GM12878 (cell line): ENCODE measurements at regions not wholly inside any gene's neighbourhood (a gene's known extent, or its start where the extent isn't known, plus 50 kb on each side); places are given as distances from the start of the nearest gene placed in this dataset.

Source experiments
- ATAC-seq: fragments of 200-7000 bp; cut with Tn5 transposase; 3 replicates; pipeline ENCODE4 v1.9.1; 2020; ENCODE audit warnings: mild to moderate bottlenecking, moderate library complexity
- BruUV-seq: library from RNA; stranded (reverse); fragments of 400-500 nt; replicated peaks from 2 replicates; lab custom pipeline; 2021; lab: Mats Ljungman, UMichigan
- CTCF ChIA-PET: fragments of 300-600 bp; sonication (Branson Sonifier 250); formaldehyde crosslinking; extraction: SDS; loops from one replicate; lab custom pipeline; 2021; ENCODE audit warnings: inconsistent platforms; lab: Yijun Ruan, JAX
- POLR2A ChIA-PET: fragments of 350-600 bp; formaldehyde crosslinking; extraction: SDS; loops from one replicate; lab custom pipeline; 2021; ENCODE audit warnings: inconsistent platforms; lab: Charles Lee
- RAD21 ChIA-PET: fragments of 300-600 bp; sonication (Branson Sonifier 250); formaldehyde crosslinking; loops from one replicate; lab custom pipeline; 2023; ENCODE audit warnings: antibody characterized with exemption; ENCODE audit not compliant: unreplicated experiment; lab: Charles Lee
- SMC1A ChIA-PET: fragments of 300-600 bp; sonication (Branson Sonifier 250); formaldehyde crosslinking; loops from one replicate; lab custom pipeline; 2023; ENCODE audit not compliant: unreplicated experiment, uncharacterized antibody; lab: Charles Lee
- DNase-seq: peaks from one replicate; pipeline ENCODE4 v3.0.0-alpha.2; 2011; ENCODE audit warnings: low read depth, low spot score
- FAIRE-seq: peaks from 3 replicates; lab custom pipeline; 2011; peaks lifted over from hg19 to GRCh38; lab: Jason Lieb, UNC
- H2AFZ ChIP-seq: 2 replicates; pipeline ENCODE4 v1.6.0; 2011; ENCODE audit warnings: low read depth, low read length, control low read depth; ENCODE audit not compliant: control insufficient read depth
- H3K27ac ChIP-seq: 2 replicates; pipeline ENCODE4 v1.5.1; 2011; ENCODE audit warnings: control low read depth; ENCODE audit not compliant: control insufficient read depth, insufficient read depth
- H3K27me3 ChIP-seq, 2 experiments: replicated peaks in 1 of 2; 2 replicates each; pipeline versions ENCODE4 v1.6.0 to v1.6.1; 2011; ENCODE audit warnings: low read length in 1 of 2; ENCODE audit not compliant: control insufficient read depth in 2 of 2, insufficient read depth in 2 of 2
- H3K36me3 ChIP-seq, 2 experiments: 2 replicates each; pipeline ENCODE4 v1.5.1; 2011; ENCODE audit warnings: low read length in 1 of 2; ENCODE audit not compliant: control insufficient read depth in 2 of 2, insufficient read depth in 2 of 2
- H3K4me1 ChIP-seq: 2 replicates; pipeline ENCODE4 v1.6.1; 2011; ENCODE audit warnings: mild to moderate bottlenecking, low read length, moderate library complexity, mixed read lengths; ENCODE audit not compliant: control insufficient read depth, insufficient read depth
- H3K4me2 ChIP-seq: 2 replicates; pipeline ENCODE4 v1.6.0; 2011; ENCODE audit warnings: control low read depth; ENCODE audit not compliant: control insufficient read depth, insufficient read depth
- H3K4me3 ChIP-seq: fragments of 200-600 bp; sonication (generic); 2 replicates; pipeline ENCODE4 v1.5.1; 2016
- H3K79me2 ChIP-seq: 2 replicates; pipeline ENCODE4 v1.6.0; 2011; ENCODE audit warnings: low read length; ENCODE audit not compliant: control insufficient read depth, insufficient read depth
- H3K9ac ChIP-seq: 2 replicates; pipeline ENCODE4 v1.8.0; 2011; ENCODE audit warnings: low read length, control low read depth, mixed read lengths; ENCODE audit not compliant: control insufficient read depth, insufficient read depth
- H3K9me3 ChIP-seq: replicated peaks from 3 replicates; pipeline ENCODE4 v1.5.1; 2011; ENCODE audit warnings: mild to moderate bottlenecking, low read length; ENCODE audit not compliant: control insufficient read depth, insufficient read depth
- H4K20me1 ChIP-seq: 2 replicates; pipeline ENCODE4 v1.6.0; 2011; ENCODE audit not compliant: control insufficient read depth, insufficient read depth
- BCL11A ChIP-seq: IDR thresholded peaks from 2 replicates; pipeline ENCODE4 v1.6.1; 2011; ENCODE audit warnings: low read depth, low read length
- CBFB ChIP-seq: IDR thresholded peaks from 2 replicates; pipeline ENCODE4 v1.6.1; 2016; ENCODE audit warnings: antibody characterized with exemption, low read depth
- HCFC1 ChIP-seq: fragments of 150-350 bp; IDR thresholded peaks from 2 replicates; pipeline ENCODE4 v1.6.1; 2014; ENCODE audit warnings: low read length
- IKZF2 ChIP-seq, 2 experiments: fragments of 450-650 bp; IDR thresholded peaks; 2 replicates each; pipeline ENCODE4 v1.6.1; 2017; ENCODE audit warnings: mild to moderate bottlenecking in 2 of 2, moderate library complexity in 2 of 2
- KDM1A ChIP-seq: fragments of 200-600 bp; sonication (generic); IDR thresholded peaks from 2 replicates; pipeline ENCODE4 v1.6.1; 2016; ENCODE audit warnings: borderline replicate concordance
- LARP7 ChIP-seq: fragments of 450-650 bp; IDR thresholded peaks from 2 replicates; pipeline ENCODE4 v1.6.1; 2017; ENCODE audit warnings: mild to moderate bottlenecking
- MEF2A ChIP-seq: IDR thresholded peaks from 2 replicates; pipeline ENCODE4 v1.6.1; 2011; ENCODE audit warnings: low read depth, mild to moderate bottlenecking, low read length, moderate library complexity; ENCODE audit not compliant: insufficient read depth
- NR2C2 ChIP-seq: IDR thresholded peaks from 2 replicates; pipeline ENCODE4 v1.6.1; 2011; ENCODE audit warnings: borderline replicate concordance, low read depth; ENCODE audit not compliant: control insufficient read depth, insufficient read length
- PAX8 ChIP-seq: fragments of 450-650 bp; IDR thresholded peaks from 2 replicates; pipeline ENCODE4 v1.6.1; 2017; ENCODE audit warnings: mild to moderate bottlenecking, moderate library complexity
- RB1 ChIP-seq: fragments of 450-650 bp; formaldehyde crosslinking; IDR thresholded peaks from 2 replicates; pipeline ENCODE4 v1.6.1; 2017; ENCODE audit warnings: mild to moderate bottlenecking, borderline replicate concordance
- SMAD1 ChIP-seq: fragments of 450-650 bp; IDR thresholded peaks from 2 replicates; pipeline ENCODE4 v1.6.1; 2018; ENCODE audit warnings: mild to moderate bottlenecking, low read depth; ENCODE audit not compliant: partially characterized antibody
- SMC3 ChIP-seq: IDR thresholded peaks from 2 replicates; pipeline ENCODE4 v1.6.1; 2011; ENCODE audit warnings: low read length, improper control_type of control experiment, borderline replicate concordance
- SUZ12 ChIP-seq: fragments of 200-600 bp; sonication (generic); IDR thresholded peaks from one replicate; pipeline ENCODE4 v1.6.1; 2018; ENCODE audit warnings: antibody characterized with exemption, mild to moderate bottlenecking; ENCODE audit not compliant: unreplicated experiment
- TAF1 ChIP-seq: IDR thresholded peaks from 2 replicates; pipeline ENCODE4 v1.6.1; 2011; ENCODE audit warnings: mild to moderate bottlenecking, low read depth, low read length, borderline replicate concordance
- WGBS: methylation state at CpG from one replicate; pipeline ENCODE4 v1.1.6; 2016; ENCODE audit warnings: low lambda C conversion rate; ENCODE audit not compliant: insufficient replicate concordance, insufficient coverage; ENCODE audit errors: missing lambda C conversion rate; 5-methylcytosine and 5-hydroxymethylcytosine counted together
- in situ Hi-C: fragments of 300-500 bp; cut with MboI; formaldehyde crosslinking; loops from 9 replicates; pipeline ENCODE4 v1.14.3; 2018; ENCODE audit warnings: mixed read lengths
- intact Hi-C: fragments of 100-400 bp; cut with micrococcal nuclease; formaldehyde crosslinking; loops from one replicate; pipeline ENCODE4 v1.14.2; 2022; ENCODE audit not compliant: unreplicated experiment
- TF ChIP-seq, protein P1 (sequence below): fragments of 450-650 bp; IDR thresholded peaks from 2 replicates; pipeline ENCODE4 v1.6.1; 2016; ENCODE audit warnings: mild to moderate bottlenecking
- TF ChIP-seq, protein P2 (sequence below): IDR thresholded peaks from 2 replicates; pipeline ENCODE4 v1.6.1; 2011; ENCODE audit warnings: borderline replicate concordance, low read depth, mild to moderate bottlenecking, moderate library complexity, mixed read lengths, low read length; ENCODE audit not compliant: insufficient read depth; ENCODE audit errors: extremely low read length
- TF ChIP-seq, protein P3 (sequence below): IDR thresholded peaks from 2 replicates; pipeline ENCODE4 v1.6.1; 2012; ENCODE audit warnings: low read depth, low read length, improper control_type of control experiment
- TF ChIP-seq, protein P4 (sequence below): fragments of 450-650 bp; IDR thresholded peaks from 2 replicates; pipeline ENCODE4 v1.6.1; 2014; ENCODE audit warnings: mild to moderate bottlenecking

DNA sequence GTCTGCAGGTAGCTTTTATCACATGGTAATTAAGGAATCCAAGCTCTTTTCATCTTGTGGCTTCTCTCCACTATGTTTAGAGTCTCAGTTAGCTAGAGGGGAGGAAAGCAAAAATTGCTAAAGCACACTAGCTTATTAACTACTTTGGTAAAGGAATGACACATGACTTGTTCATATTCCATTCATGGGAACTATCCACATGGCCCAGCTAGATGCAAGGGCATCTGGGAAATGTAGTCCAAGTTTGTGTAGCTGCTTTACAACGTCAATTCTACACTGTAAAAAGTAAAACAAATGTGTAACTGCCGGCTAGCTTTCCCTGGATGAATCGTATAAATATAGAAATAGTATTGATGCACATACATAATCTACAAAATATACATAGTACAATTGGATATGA is 244.5 kb upstream of the LRFN5 start:
- WGBS: 23% methylated on average over 3 of the region's 3 CpGs
- in situ Hi-C loops: no loop called here
- no TSS peak for BruUV-seq

More for the DNA sequence above, 244.5 kb upstream of the LRFN5 start:
- TF ChIP-seq MEF2A: no peak
- no peak for TF ChIP-seq SUZ12
- TF ChIP-seq, protein P1, sequence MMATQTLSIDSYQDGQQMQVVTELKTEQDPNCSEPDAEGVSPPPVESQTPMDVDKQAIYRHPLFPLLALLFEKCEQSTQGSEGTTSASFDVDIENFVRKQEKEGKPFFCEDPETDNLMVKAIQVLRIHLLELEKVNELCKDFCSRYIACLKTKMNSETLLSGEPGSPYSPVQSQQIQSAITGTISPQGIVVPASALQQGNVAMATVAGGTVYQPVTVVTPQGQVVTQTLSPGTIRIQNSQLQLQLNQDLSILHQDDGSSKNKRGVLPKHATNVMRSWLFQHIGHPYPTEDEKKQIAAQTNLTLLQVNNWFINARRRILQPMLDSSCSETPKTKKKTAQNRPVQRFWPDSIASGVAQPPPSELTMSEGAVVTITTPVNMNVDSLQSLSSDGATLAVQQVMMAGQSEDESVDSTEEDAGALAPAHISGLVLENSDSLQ: no peak
- TF ChIP-seq SMAD1: no peak
- no peak for TF ChIP-seq HCFC1
- no peak for TF ChIP-seq IKZF2 (IDR thresholded peaks at IDR 0.05)
- TF ChIP-seq NR2C2: no peak
- TF ChIP-seq, protein P2, sequence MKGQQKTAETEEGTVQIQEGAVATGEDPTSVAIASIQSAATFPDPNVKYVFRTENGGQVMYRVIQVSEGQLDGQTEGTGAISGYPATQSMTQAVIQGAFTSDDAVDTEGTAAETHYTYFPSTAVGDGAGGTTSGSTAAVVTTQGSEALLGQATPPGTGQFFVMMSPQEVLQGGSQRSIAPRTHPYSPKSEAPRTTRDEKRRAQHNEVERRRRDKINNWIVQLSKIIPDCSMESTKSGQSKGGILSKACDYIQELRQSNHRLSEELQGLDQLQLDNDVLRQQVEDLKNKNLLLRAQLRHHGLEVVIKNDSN: no peak
- TF ChIP-seq, protein P3, sequence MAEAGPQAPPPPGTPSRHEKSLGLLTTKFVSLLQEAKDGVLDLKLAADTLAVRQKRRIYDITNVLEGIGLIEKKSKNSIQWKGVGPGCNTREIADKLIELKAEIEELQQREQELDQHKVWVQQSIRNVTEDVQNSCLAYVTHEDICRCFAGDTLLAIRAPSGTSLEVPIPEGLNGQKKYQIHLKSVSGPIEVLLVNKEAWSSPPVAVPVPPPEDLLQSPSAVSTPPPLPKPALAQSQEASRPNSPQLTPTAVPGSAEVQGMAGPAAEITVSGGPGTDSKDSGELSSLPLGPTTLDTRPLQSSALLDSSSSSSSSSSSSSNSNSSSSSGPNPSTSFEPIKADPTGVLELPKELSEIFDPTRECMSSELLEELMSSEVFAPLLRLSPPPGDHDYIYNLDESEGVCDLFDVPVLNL: no peak
- TF ChIP-seq SMC3: no peak
- TF ChIP-seq LARP7: no peak
- TF ChIP-seq BCL11A: no peak
- TF ChIP-seq PAX8: no peak
- TF ChIP-seq CBFB: no peak
- TF ChIP-seq TAF1: no peak
- TF ChIP-seq KDM1A: no peak
- no peak for TF ChIP-seq RB1
- TF ChIP-seq, protein P4, sequence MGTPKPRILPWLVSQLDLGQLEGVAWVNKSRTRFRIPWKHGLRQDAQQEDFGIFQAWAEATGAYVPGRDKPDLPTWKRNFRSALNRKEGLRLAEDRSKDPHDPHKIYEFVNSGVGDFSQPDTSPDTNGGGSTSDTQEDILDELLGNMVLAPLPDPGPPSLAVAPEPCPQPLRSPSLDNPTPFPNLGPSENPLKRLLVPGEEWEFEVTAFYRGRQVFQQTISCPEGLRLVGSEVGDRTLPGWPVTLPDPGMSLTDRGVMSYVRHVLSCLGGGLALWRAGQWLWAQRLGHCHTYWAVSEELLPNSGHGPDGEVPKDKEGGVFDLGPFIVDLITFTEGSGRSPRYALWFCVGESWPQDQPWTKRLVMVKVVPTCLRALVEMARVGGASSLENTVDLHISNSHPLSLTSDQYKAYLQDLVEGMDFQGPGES: no peak
- DNase-seq (no peak), ATAC-seq (no peak), FAIRE-seq (no peak)
- Histone ChIP-seq H3K27me3 (no peaks in the 10 kb centered on the region), H2AFZ (no peak overlapping the region), H3K9me3 (no peaks in the 10 kb centered on the region), H3K79me2 (no peaks in the 10 kb centered on the region), H4K20me1 (no peaks in the 10 kb centered on the region), H3K9ac (no peak overlapping the region), H3K4me2 (no peak overlapping the region), H3K4me1 (no peaks in the 10 kb centered on the region), H3K4me3 (no peak overlapping the region), H3K27ac (no peak overlapping the region), H3K36me3 (no peaks in the 10 kb centered on the region)
- ChIA-PET POLR2A (no interaction called here), RAD21 (no interaction called here), CTCF (no interaction called here), SMC1A (no interaction called here)
- intact Hi-C loops: no loop called here
